Neural cell (in vitro differentiated cells): ENCODE measurements at regions not wholly inside any gene's neighbourhood (a gene's known extent, or its start where the extent isn't known, plus 50 kb on each side); places are given as distances from the start of the nearest gene placed in this dataset.

Experiments used
- H2AFZ ChIP-seq: fragments of 200-600, 300-800 bp; sonication (generic), shearing (Covaris generic); 2 replicates; pipeline ENCODE4 v1.6.0; 2014; ENCODE audit warnings: low read depth, mild to moderate bottlenecking, antibody characterized with exemption, low read length, moderate library complexity
- H3F3A ChIP-seq: fragments of 200-600 bp; shearing (Covaris generic); 2 replicates; pipeline ENCODE4 v1.6.1; 2016; ENCODE audit warnings: mild to moderate bottlenecking, moderate library complexity, mixed read lengths, antibody characterized with exemption, low read length; ENCODE audit not compliant: insufficient read depth, poor library complexity, severe bottlenecking
- H3K27ac ChIP-seq: fragments of 200-600, 300-800 bp; sonication (generic), shearing (Covaris generic); 2 replicates; pipeline ENCODE4 v1.5.1; 2014; ENCODE audit warnings: mild to moderate bottlenecking, low read length, moderate library complexity
- H3K27me3 ChIP-seq: fragments of 300-800, 200-600 bp; sonication (generic), shearing (Covaris generic); 2 replicates; pipeline ENCODE4 v1.6.0; 2014; ENCODE audit warnings: mild to moderate bottlenecking, low read depth, low read length, moderate library complexity; ENCODE audit not compliant: insufficient read depth
- H3K36me3 ChIP-seq: fragments of 300-800, 200-600 bp; sonication (generic), shearing (Covaris generic); 2 replicates; pipeline ENCODE4 v1.5.1; 2014; ENCODE audit warnings: mild to moderate bottlenecking, antibody characterized with exemption, low read length, moderate library complexity; ENCODE audit not compliant: insufficient read depth
- H3K4me2 ChIP-seq: fragments of 300-800, 200-600 bp; sonication (generic), shearing (Covaris generic); 2 replicates; pipeline ENCODE4 v1.6.0; 2014; ENCODE audit warnings: mild to moderate bottlenecking, low read length
- H3K4me3 ChIP-seq: fragments of 300-800, 200-600 bp; sonication (generic), shearing (Covaris generic); 2 replicates; pipeline ENCODE4 v1.5.1; 2014; ENCODE audit warnings: mild to moderate bottlenecking, low read length, moderate library complexity
- H3K79me2 ChIP-seq: fragments of 200-600 bp; shearing (Covaris generic); replicated peaks from 2 replicates; pipeline ENCODE4 v1.6.0; 2014; ENCODE audit warnings: mild to moderate bottlenecking, low read length, moderate library complexity; ENCODE audit not compliant: insufficient read depth
- H3K9ac ChIP-seq: fragments of 300-800, 200-600 bp; sonication (generic), shearing (Covaris generic); 2 replicates; pipeline ENCODE4 v1.6.1; 2016; ENCODE audit warnings: mild to moderate bottlenecking, low read length, mixed read lengths
- H3K9me2 ChIP-seq: fragments of 200-600 bp; shearing (Covaris generic); 2 replicates; pipeline ENCODE4 v1.6.1; 2016; ENCODE audit warnings: mild to moderate bottlenecking, low read length, mixed read lengths; ENCODE audit not compliant: insufficient read depth
- H3K9me3 ChIP-seq: fragments of 200-600, 300-800 bp; sonication (generic), shearing (Covaris generic); 2 replicates; pipeline ENCODE4 v1.6.1; 2016; ENCODE audit warnings: mild to moderate bottlenecking, mixed run types, low read length, moderate library complexity, mixed read lengths
- H4K20me1 ChIP-seq: fragments of 200-600 bp; shearing (Covaris generic); 2 replicates; pipeline ENCODE4 v1.6.1; 2016; ENCODE audit warnings: mild to moderate bottlenecking, mixed run types; ENCODE audit not compliant: insufficient read depth
- EP300 ChIP-seq: fragments of 450-650 bp; conservative IDR thresholded peaks from 2 replicates; pipeline ENCODE4 v1.6.1; 2014; ENCODE audit warnings: antibody characterized with exemption, mild to moderate bottlenecking, moderate library complexity; ENCODE audit not compliant: poor library complexity, severe bottlenecking
- EZH2 ChIP-seq: fragments of 200-600, 300-800 bp; shearing (Covaris generic), sonication (generic); IDR thresholded peaks from 2 replicates; pipeline ENCODE4 v1.6.1; 2014; ENCODE audit warnings: antibody characterized with exemption, low read length, borderline replicate concordance, mild to moderate bottlenecking; ENCODE audit not compliant: insufficient read depth, poor library complexity, severe bottlenecking
- MXI1 ChIP-seq: fragments of 450-650 bp; conservative IDR thresholded peaks from 2 replicates; pipeline ENCODE4 v1.6.1; 2014; ENCODE audit warnings: antibody characterized with exemption, mild to moderate bottlenecking; ENCODE audit not compliant: poor library complexity, severe bottlenecking
- POLR2AphosphoS5 ChIP-seq: IDR thresholded peaks from 2 replicates; pipeline ENCODE4 v1.6.1; 2012
- RAD21 ChIP-seq: fragments of 450-650 bp; conservative IDR thresholded peaks from 2 replicates; pipeline ENCODE4 v1.6.1; 2014; ENCODE audit warnings: antibody characterized with exemption, mild to moderate bottlenecking, moderate library complexity
- SMC3 ChIP-seq: fragments of 450-650 bp; conservative IDR thresholded peaks from 2 replicates; pipeline ENCODE4 v1.6.1; 2014; ENCODE audit warnings: antibody characterized with exemption, mild to moderate bottlenecking, moderate library complexity; ENCODE audit not compliant: poor library complexity
- TAF1 ChIP-seq: IDR thresholded peaks from 2 replicates; pipeline ENCODE4 v1.6.1; 2012; ENCODE audit warnings: low read depth
- TF ChIP-seq, protein P1 (sequence below): fragments of 450-650 bp; IDR thresholded peaks from 2 replicates; pipeline ENCODE4 v1.5.1; 2014; ENCODE audit warnings: antibody characterized with exemption, mild to moderate bottlenecking, moderate library complexity; ENCODE audit not compliant: poor library complexity, severe bottlenecking
- TF ChIP-seq, protein P2 (sequence below): IDR thresholded peaks from 2 replicates; pipeline ENCODE4 v1.6.1; 2012; ENCODE audit warnings: borderline replicate concordance

DNA sequence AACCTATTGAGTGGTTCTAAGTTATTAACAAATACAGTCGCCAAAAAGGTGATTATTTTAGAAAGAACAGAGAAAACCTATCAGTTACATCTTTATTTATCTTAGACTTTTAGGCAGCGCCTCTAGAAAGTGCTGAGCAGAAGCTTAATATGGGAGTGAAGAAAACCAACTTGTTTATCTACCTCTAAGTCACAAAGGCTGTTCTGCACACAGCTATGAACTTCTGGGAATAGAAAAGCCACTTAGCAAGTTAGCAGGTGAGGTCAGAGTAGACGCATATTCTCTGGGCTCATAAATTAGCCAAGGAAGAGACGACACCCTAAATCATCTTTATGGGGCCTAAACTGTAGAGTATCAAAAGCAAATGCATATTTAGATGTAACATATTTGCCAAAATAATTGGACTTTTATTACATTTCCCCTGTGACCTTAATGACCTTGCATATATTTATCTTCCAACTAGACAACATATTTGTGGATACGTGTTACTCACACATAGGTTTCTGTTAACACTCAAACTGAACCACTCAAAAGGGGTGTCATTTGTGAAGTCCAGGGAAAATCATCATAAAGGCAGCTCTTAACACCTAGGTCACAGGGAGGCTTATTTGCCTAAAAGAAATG is 267.1 kb downstream of the ADGB start:
- no peaks in the 10 kb centered on the region for H4K20me1 ChIP-seq
- TF ChIP-seq SMC3, result no peak
- TF ChIP-seq, protein P1, sequence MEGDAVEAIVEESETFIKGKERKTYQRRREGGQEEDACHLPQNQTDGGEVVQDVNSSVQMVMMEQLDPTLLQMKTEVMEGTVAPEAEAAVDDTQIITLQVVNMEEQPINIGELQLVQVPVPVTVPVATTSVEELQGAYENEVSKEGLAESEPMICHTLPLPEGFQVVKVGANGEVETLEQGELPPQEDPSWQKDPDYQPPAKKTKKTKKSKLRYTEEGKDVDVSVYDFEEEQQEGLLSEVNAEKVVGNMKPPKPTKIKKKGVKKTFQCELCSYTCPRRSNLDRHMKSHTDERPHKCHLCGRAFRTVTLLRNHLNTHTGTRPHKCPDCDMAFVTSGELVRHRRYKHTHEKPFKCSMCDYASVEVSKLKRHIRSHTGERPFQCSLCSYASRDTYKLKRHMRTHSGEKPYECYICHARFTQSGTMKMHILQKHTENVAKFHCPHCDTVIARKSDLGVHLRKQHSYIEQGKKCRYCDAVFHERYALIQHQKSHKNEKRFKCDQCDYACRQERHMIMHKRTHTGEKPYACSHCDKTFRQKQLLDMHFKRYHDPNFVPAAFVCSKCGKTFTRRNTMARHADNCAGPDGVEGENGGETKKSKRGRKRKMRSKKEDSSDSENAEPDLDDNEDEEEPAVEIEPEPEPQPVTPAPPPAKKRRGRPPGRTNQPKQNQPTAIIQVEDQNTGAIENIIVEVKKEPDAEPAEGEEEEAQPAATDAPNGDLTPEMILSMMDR, result no peak
- TF ChIP-seq EP300, result no peak
- no peak for TF ChIP-seq POLR2AphosphoS5
- no peak for TF ChIP-seq TAF1
- no peak for TF ChIP-seq RAD21
- TF ChIP-seq, protein P2, sequence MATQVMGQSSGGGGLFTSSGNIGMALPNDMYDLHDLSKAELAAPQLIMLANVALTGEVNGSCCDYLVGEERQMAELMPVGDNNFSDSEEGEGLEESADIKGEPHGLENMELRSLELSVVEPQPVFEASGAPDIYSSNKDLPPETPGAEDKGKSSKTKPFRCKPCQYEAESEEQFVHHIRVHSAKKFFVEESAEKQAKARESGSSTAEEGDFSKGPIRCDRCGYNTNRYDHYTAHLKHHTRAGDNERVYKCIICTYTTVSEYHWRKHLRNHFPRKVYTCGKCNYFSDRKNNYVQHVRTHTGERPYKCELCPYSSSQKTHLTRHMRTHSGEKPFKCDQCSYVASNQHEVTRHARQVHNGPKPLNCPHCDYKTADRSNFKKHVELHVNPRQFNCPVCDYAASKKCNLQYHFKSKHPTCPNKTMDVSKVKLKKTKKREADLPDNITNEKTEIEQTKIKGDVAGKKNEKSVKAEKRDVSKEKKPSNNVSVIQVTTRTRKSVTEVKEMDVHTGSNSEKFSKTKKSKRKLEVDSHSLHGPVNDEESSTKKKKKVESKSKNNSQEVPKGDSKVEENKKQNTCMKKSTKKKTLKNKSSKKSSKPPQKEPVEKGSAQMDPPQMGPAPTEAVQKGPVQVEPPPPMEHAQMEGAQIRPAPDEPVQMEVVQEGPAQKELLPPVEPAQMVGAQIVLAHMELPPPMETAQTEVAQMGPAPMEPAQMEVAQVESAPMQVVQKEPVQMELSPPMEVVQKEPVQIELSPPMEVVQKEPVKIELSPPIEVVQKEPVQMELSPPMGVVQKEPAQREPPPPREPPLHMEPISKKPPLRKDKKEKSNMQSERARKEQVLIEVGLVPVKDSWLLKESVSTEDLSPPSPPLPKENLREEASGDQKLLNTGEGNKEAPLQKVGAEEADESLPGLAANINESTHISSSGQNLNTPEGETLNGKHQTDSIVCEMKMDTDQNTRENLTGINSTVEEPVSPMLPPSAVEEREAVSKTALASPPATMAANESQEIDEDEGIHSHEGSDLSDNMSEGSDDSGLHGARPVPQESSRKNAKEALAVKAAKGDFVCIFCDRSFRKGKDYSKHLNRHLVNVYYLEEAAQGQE, result no peak
- no peak for TF ChIP-seq EZH2
- no peak for TF ChIP-seq MXI1
- H3K9me2 ChIP-seq, result no peaks in the 10 kb centered on the region
- H3F3A ChIP-seq, result no peaks in the 10 kb centered on the region
- no peak overlapping the region for H3K27ac ChIP-seq
- no peaks in the 10 kb centered on the region for H3K79me2 ChIP-seq
- no peaks in the 10 kb centered on the region for H3K27me3 ChIP-seq
- no peaks in the 10 kb centered on the region for H3K9me3 ChIP-seq
- H2AFZ ChIP-seq, result no peak overlapping the region
- H3K4me3 ChIP-seq, result no peak overlapping the region
- no peak overlapping the region for H3K9ac ChIP-seq
- H3K36me3 ChIP-seq, result no peaks in the 10 kb centered on the region
- H3K4me2 ChIP-seq, result no peak overlapping the region

DNA sequence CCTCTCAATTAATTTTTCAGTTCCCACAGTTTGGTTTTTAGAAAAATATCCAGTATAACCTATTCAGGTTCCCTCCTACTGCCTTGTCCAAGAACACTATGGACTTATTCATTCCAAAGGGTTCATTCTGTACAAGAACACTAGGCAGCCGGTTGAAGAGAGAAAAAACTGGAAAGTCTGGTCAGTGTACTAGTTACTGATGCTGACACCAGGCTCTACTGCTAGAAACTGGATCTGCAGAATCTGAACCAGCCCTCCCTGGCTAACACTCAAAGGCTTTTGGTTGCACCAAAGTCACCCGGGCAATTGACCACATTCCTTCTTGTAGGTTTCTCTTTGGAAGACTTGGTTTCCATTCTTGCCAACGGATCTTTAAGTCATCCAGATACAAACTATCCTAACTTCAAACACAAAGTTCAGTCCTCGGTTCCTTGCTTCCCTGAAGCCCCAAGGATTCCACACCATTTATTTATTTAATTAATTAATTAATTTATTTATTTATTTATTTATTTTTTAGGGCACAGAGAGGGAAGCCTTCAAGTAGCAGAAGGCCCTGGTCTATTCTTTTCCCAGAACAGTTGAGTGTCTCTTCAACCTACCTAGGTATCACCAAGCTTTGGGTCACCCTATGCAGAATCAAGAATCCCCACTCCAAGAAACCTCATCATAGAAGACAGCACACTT is 268.1 kb downstream of the ADGB start:
- no peak overlapping the region for H3K4me2 ChIP-seq
- H4K20me1 ChIP-seq, result no peaks in the 10 kb centered on the region
- H3K4me3 ChIP-seq, result no peak overlapping the region
- no peaks in the 10 kb centered on the region for H3K9me3 ChIP-seq
- no peak overlapping the region for H3K27ac ChIP-seq
- H3K9me2 ChIP-seq, result no peaks in the 10 kb centered on the region
- TF ChIP-seq RAD21, result no peak
- no peak for TF ChIP-seq MXI1
- no peak for TF ChIP-seq SMC3
- no peak for TF ChIP-seq EP300
- TF ChIP-seq, protein P1, result no peak
- no peak for TF ChIP-seq EZH2
- TF ChIP-seq, protein P2, result no peak
- no peak for TF ChIP-seq POLR2AphosphoS5
- TF ChIP-seq TAF1, result no peak
- no peaks in the 10 kb centered on the region for H3K36me3 ChIP-seq
- no peak overlapping the region for H2AFZ ChIP-seq
- H3F3A ChIP-seq, result no peaks in the 10 kb centered on the region
- H3K27me3 ChIP-seq, result no peaks in the 10 kb centered on the region
- H3K9ac ChIP-seq, result no peak overlapping the region
- no peaks in the 10 kb centered on the region for H3K79me2 ChIP-seq
